Activated CD4-positive, alpha-beta T cell treated with anti-CD3 and anti-CD28 coated beads, Interleukin-2, amount 50 U/mL, for 48 hours (primary cell): ENCODE measurements at regions not wholly inside any gene's neighbourhood (a gene's known extent, or its start where the extent isn't known, plus 50 kb on each side); places are given as distances from the start of the nearest gene placed in this dataset.
A peak's percentile ranks its signal among the peaks of the same experiment; 100 is the strongest.

Source experiments
- DNase-seq, 2 experiments: peaks; one replicate each; pipeline ENCODE4 v3.0.0-alpha.2; 2020

- no peak for DNase-seq
These were observed 58.6 kb downstream of the LIG4 start for GRCh38 chr13:108156749-108157148.

- peak; percentile 68 to 73 for DNase-seq
These were observed 59.9 kb downstream of the LIG4 start for GRCh38 chr13:108155185-108156106.

GRCh38 chr13:108154421-108154858 lies 60.9 kb downstream of the LIG4 start:
- DNase-seq: no peak

- DNase-seq: no peak
These were observed 68.7 kb downstream of the LIG4 start for GRCh38 chr13:108146642-108147041.

- DNase-seq: no peak
These were observed 72.5 kb downstream of the LIG4 start for GRCh38 chr13:108142702-108143436.

GRCh38 chr13:108137176-108137575 lies 78.2 kb downstream of the LIG4 start:
- DNase-seq: no peak

- no peak for DNase-seq
These were observed 87.9 kb downstream of the LIG4 start for GRCh38 chr13:108127406-108127805.

- no peak for DNase-seq
These were observed 89.3 kb downstream of the LIG4 start for GRCh38 chr13:108126056-108126455.

GRCh38 chr13:108121406-108121805 lies 93.9 kb downstream of the LIG4 start:
- DNase-seq: no peak

- no peak for DNase-seq
These were observed 94.5 kb downstream of the LIG4 start for GRCh38 chr13:108120856-108121255.

- DNase-seq: no peak
These were observed 95.0 kb downstream of the LIG4 start for GRCh38 chr13:108120302-108120701.

- no peak for DNase-seq
These were observed 99.6 kb downstream of the LIG4 start for GRCh38 chr13:108115738-108116137.

- DNase-seq: no peak
These were observed 101.9 kb downstream of the LIG4 start for GRCh38 chr13:108113407-108113806.

GRCh38 chr13:108104736-108105135 lies 110.6 kb downstream of the LIG4 start:
- no peak for DNase-seq

GRCh38 chr13:108102771-108103170 lies 112.6 kb downstream of the LIG4 start:
- DNase-seq: no peak

- no peak for DNase-seq
These were observed 118.9 kb downstream of the LIG4 start for GRCh38 chr13:108096301-108096915.

GRCh38 chr13:108095036-108095435 lies 120.3 kb downstream of the LIG4 start:
- no peak for DNase-seq

- DNase-seq: no peak
These were observed 121.7 kb downstream of the LIG4 start for GRCh38 chr13:108093616-108094015.

GRCh38 chr13:108087810-108088209 lies 127.5 kb downstream of the LIG4 start:
- DNase-seq: no peak

GRCh38 chr13:108086678-108087077 lies 128.7 kb downstream of the LIG4 start:
- no peak for DNase-seq

GRCh38 chr13:108084840-108085239 lies 130.5 kb downstream of the LIG4 start:
- DNase-seq: no peak

- DNase-seq: no peak
These were observed 132.3 kb downstream of the LIG4 start for GRCh38 chr13:108083056-108083455.

- DNase-seq: no peak
These were observed 132.9 kb downstream of the LIG4 start for GRCh38 chr13:108082481-108082880.

- no peak for DNase-seq
These were observed 138.1 kb downstream of the LIG4 start for GRCh38 chr13:108077284-108077683.
